Skeletal muscle tissue (tissue), 3 donors: ENCODE measurements at regions not wholly inside any gene's neighbourhood (a gene's known extent, or its start where the extent isn't known, plus 50 kb on each side); places are given as distances from the start of the nearest gene placed in this dataset.

Experiments
- H3K27ac ChIP-seq: one replicate; pipeline ENCODE4 v1.7.0; 2013; ENCODE audit warnings: mild to moderate bottlenecking, low read depth, low read length, inconsistent platforms
- H3K27me3 ChIP-seq, 3 donors: one replicate each; pipeline ENCODE4 v1.7.0; 2013; ENCODE audit warnings: low read length in 3 of 3; ENCODE audit not compliant: control insufficient read depth in 3 of 3, insufficient read depth in 3 of 3
- H3K36me3 ChIP-seq, 3 donors: one replicate each; pipeline ENCODE4 v1.7.0; 2013; ENCODE audit warnings: low read length in 3 of 3; ENCODE audit not compliant: control insufficient read depth in 3 of 3, insufficient read depth in 3 of 3
- H3K4me1 ChIP-seq, 3 donors: one replicate each; pipeline ENCODE4 v1.7.0; 2013; ENCODE audit warnings: low read length in 3 of 3, mild to moderate bottlenecking in 3 of 3; ENCODE audit not compliant: control insufficient read depth in 3 of 3, insufficient read depth in 3 of 3
- H3K4me3 ChIP-seq, 3 donors: one replicate each; pipeline ENCODE4 v1.7.0; 2013; ENCODE audit warnings: low read length in 3 of 3
- H3K9ac ChIP-seq, 3 donors: one replicate each; pipeline ENCODE4 v1.7.0; 2013; ENCODE audit warnings: low read length in 3 of 3, mild to moderate bottlenecking in 3 of 3, moderate library complexity in 2 of 3, low read depth in 1 of 3
- H3K9me3 ChIP-seq, 3 donors: one replicate each; pipeline ENCODE4 v1.7.0; 2013; ENCODE audit warnings: low read length in 3 of 3; ENCODE audit not compliant: control insufficient read depth in 3 of 3
- donor health status: Osteomylitis.

- Histone ChIP-seq H3K36me3 (no peaks in the 10 kb centered on the region), H3K4me1 (peaks cover 30 to 42% (median 38%) of the 10 kb centered on the region in 3 donors), H3K9ac (peak overlapping the region in 2 of 3 donors; percentile 20 to 40), H3K4me3 (no peak overlapping the region), H3K27me3 (no peaks in the 10 kb centered on the region), H3K9me3 (no peaks in the 10 kb centered on the region), H3K27ac (peak overlapping the region; percentile 74)
Measured at GRCh38 chr3:194856296-194856695, 170.6 kb downstream of the FAM43A start.

- H3K4me1 ChIP-seq = peaks cover 20 to 31% (median 26%) of the 10 kb centered on the region in 3 donors
- H3K9me3 ChIP-seq = no peaks in the 10 kb centered on the region
- H3K36me3 ChIP-seq = no peaks in the 10 kb centered on the region
- no peak overlapping the region for H3K27ac ChIP-seq
- no peak overlapping the region for H3K9ac ChIP-seq
- no peaks in the 10 kb centered on the region for H3K27me3 ChIP-seq
- H3K4me3 ChIP-seq = no peak overlapping the region
Measured at GRCh38 chr3:194857469-194858113, 171.9 kb downstream of the FAM43A start.

- H3K36me3 ChIP-seq = no peaks in the 10 kb centered on the region
- H3K9me3 ChIP-seq = no peaks in the 10 kb centered on the region
- no peak overlapping the region for H3K9ac ChIP-seq
- H3K27ac ChIP-seq = no peak overlapping the region
- H3K27me3 ChIP-seq = no peaks in the 10 kb centered on the region
- H3K4me3 ChIP-seq = no peak overlapping the region
- H3K4me1 ChIP-seq = peaks cover 12 to 23% (median 18%) of the 10 kb centered on the region in 3 donors
Measured at GRCh38 chr3:194858382-194858781, 172.7 kb downstream of the FAM43A start.

- peaks cover 4 to 10% (median 8%) of the 10 kb centered on the region in 3 donors for H3K4me1 ChIP-seq
- no peak overlapping the region for H3K27ac ChIP-seq
- H3K36me3 ChIP-seq = no peaks in the 10 kb centered on the region
- no peaks in the 10 kb centered on the region for H3K27me3 ChIP-seq
- H3K9me3 ChIP-seq = no peaks in the 10 kb centered on the region
- H3K4me3 ChIP-seq = no peak overlapping the region
- no peak overlapping the region for H3K9ac ChIP-seq
Measured at GRCh38 chr3:194860725-194861124, 175.0 kb downstream of the FAM43A start.

- no peaks in the 10 kb centered on the region for H3K9me3 ChIP-seq
- no peaks in the 10 kb centered on the region for H3K27me3 ChIP-seq
- H3K4me3 ChIP-seq = no peak overlapping the region
- H3K4me1 ChIP-seq = peaks cover 4 to 6% (median 6%) of the 10 kb centered on the region in 3 donors
- H3K9ac ChIP-seq = no peak overlapping the region
- no peak overlapping the region for H3K27ac ChIP-seq
- H3K36me3 ChIP-seq = no peaks in the 10 kb centered on the region
Measured at GRCh38 chr3:194861375-194861774, 175.7 kb downstream of the FAM43A start.

GRCh38 chr3:194865061-194865460, 179.4 kb downstream of the FAM43A start:
- Histone ChIP-seq H3K27me3 (peaks cover 0 to 3% (median 0%) of the 10 kb centered on the region in 3 donors), H3K4me1 (peaks cover 0 to 10% (median 2%) of the 10 kb centered on the region in 3 donors), H3K9ac (no peak overlapping the region), H3K36me3 (no peaks in the 10 kb centered on the region), H3K27ac (no peak overlapping the region), H3K4me3 (no peak overlapping the region), H3K9me3 (peaks cover 2 to 4% (median 2%) of the 10 kb centered on the region in 3 donors)

- H3K4me1 ChIP-seq = peaks cover 4 to 12% (median 6%) of the 10 kb centered on the region in 3 donors
- H3K4me3 ChIP-seq = no peak overlapping the region
- H3K9me3 ChIP-seq = peaks cover 3 to 5% (median 3%) of the 10 kb centered on the region in 3 donors
- H3K9ac ChIP-seq = no peak overlapping the region
- no peaks in the 10 kb centered on the region for H3K36me3 ChIP-seq
- H3K27ac ChIP-seq = no peak overlapping the region
- H3K27me3 ChIP-seq = peaks cover 0 to 3% (median 0%) of the 10 kb centered on the region in 3 donors
Measured at GRCh38 chr3:194865615-194866014, 179.9 kb downstream of the FAM43A start.

GRCh38 chr3:194866236-194866635, 180.6 kb downstream of the FAM43A start:
- Histone ChIP-seq H3K27ac (no peak overlapping the region), H3K4me1 (peaks cover 10 to 18% (median 12%) of the 10 kb centered on the region in 3 donors), H3K27me3 (peaks cover 0 to 3% (median 0%) of the 10 kb centered on the region in 3 donors), H3K36me3 (no peaks in the 10 kb centered on the region), H3K9me3 (peaks cover 3 to 5% (median 3%) of the 10 kb centered on the region in 3 donors), H3K9ac (no peak overlapping the region), H3K4me3 (no peak overlapping the region)

GRCh38 chr3:194867270-194867983, 181.7 kb downstream of the FAM43A start:
- Histone ChIP-seq H3K9me3 (peaks cover 3 to 5% (median 3%) of the 10 kb centered on the region in 3 donors), H3K9ac (peak overlapping the region in 1 of 3 donors; percentile 20), H3K27ac (peak overlapping the region; percentile 61), H3K4me3 (peak overlapping the region in 2 of 3 donors; percentile 14 to 15), H3K36me3 (no peaks in the 10 kb centered on the region), H3K27me3 (peaks cover 0 to 3% (median 0%) of the 10 kb centered on the region in 3 donors), H3K4me1 (peaks cover 22 to 29% (median 23%) of the 10 kb centered on the region in 3 donors)

- H3K9ac ChIP-seq = no peak overlapping the region
- no peak overlapping the region for H3K27ac ChIP-seq
- H3K4me3 ChIP-seq = no peak overlapping the region
- peaks cover 3 to 5% (median 3%) of the 10 kb centered on the region in 3 donors for H3K9me3 ChIP-seq
- H3K4me1 ChIP-seq = peaks cover 26 to 33% (median 26%) of the 10 kb centered on the region in 3 donors
- no peaks in the 10 kb centered on the region for H3K36me3 ChIP-seq
- H3K27me3 ChIP-seq = peaks cover 0 to 3% (median 0%) of the 10 kb centered on the region in 3 donors
Measured at GRCh38 chr3:194868831-194869230, 183.1 kb downstream of the FAM43A start.
